Activated gamma-delta T cell treated with Interleukin-2 at 50 U/mL for 16 hours (primary cell): ENCODE measurements at regions not wholly inside any gene's neighbourhood (a gene's known extent, or its start where the extent isn't known, plus 50 kb on each side); places are given as distances from the start of the nearest gene placed in this dataset.

Experiments
- DNase-seq: peaks from one replicate; pipeline ENCODE4 v3.0.0-alpha.2; 2020

DNA sequence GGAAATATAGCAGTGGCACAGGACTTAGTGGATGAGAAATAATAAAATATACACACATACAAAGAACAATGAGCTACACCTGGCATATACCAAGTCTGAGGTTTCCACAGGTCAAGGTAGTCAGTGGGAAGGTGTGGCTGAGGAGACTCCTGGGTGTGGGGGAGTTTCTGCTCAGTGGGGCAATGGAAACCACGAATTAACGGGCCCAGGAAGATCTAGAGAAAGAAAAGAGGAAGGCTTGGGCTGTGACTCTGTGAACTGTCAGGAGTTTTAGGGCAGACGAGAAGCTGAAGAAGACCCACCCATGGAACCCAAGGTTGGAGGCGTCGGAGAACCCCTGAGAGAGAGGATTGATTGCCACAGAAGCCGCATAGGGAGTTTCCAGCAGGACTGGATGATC, 196.5 kb downstream of the HERPUD2 start:
- DNase-seq, result no peak

DNA sequence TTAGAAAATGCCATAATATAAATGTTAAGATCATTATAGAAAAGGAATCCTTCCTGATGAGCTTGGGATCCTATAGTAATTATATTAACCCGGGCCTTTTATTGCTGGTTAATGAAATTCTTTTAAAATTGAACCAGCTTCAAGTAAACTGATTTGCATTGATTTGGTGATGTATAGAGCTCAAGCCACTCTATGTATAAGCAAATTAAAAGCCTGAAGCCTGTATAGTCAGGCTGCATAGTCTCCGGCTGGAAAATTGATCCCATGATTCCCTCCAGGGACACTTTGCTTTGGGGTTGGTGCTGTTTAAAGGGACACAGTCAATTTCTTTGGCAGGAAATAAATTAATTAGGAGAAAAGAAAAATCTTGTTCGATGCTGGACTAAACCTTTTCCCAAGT, 199.1 kb downstream of the HERPUD2 start:
- DNase-seq, result no peak

DNA sequence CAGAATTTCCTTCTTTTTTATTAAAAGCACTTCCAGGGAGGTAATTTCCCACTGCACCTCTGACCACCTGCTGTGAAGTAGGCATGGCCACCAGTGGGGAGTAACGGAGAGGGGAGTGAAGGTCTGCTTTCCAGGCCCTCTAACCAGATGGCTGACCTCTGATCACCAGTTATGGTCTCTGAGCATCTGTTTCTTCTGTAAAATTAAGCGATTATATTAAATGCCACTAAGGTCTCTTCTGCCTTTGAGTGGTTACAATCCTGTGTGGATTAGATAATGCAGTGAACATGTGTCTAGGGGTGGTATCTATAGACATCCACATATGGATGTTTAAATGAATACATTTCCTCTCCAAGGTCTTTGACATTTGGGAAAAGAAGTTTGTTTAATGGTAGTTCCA, 199.6 kb downstream of the HERPUD2 start:
- no peak for DNase-seq

DNA sequence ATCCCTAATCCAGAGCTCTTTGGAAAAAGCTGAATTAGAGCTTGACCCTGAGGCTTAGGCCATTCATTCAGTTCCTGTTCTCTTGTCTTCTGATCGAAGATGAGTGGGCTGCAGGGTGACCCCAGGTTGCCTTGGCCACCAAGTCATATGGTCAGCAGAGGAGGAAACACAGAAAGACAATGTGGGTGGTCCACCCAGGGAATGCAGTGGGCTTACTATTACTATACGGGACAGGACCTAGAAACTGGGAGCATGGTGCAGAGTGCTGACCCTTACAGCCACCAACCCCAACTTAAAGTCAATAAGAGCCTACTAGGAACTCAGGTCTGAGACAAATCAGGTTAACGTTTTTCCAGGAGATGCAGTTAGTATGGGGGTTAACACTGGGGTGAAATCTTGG, 200.5 kb downstream of the HERPUD2 start:
- DNase-seq, result no peak

DNA sequence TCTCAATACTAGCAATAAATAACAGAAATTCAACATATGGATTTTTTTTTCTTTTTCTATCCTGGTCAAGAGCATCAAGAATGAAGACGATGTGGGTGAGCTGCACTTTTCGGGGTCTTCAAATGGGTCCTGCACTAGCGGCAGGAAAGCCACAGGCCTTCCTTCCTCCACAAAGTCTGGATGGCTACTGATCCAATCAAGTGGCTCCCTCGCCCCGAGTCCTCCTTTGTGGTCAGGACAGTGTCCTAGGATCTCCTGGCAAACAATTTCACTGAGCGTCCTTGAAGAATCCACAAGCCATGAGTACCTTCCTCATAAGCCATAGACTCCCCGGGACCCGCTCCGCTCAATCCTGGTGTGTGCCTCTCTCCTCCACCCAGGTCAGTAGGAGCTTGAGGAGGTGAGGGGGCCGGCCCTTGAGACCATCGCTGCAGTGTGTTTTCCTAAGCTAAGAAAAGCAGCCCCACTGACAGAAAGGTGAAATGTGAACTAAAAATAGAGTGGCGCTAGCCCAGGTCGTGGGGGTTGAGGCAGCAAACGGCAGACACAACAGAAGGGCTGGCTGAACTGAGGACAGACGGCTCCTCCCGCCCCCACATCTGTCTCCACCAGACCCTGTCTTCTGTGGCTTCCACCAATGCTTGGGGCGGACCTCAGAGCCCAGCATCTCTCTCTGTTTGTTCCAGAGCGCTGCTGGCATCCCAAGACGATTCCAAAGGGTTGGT, 202.3 kb downstream of the HERPUD2 start:
- no peak for DNase-seq

DNA sequence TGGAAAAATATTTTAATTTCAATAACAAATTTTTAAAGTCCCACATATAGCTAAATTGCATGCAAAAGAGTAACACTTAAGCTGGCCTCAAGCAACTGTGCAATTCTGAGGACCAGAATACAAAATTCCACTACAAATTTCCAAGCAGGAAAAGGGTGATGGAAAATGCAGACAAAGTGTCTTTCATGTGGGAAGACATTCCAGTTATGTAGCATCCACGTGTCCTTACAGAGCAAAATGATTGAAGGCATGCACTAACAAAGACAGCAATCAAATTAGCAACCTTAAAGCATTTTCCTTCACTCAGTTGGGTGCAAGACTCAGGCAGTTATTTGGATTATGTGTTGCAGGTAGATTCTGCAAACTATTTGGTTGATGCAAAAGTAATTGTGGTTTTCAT, 203.7 kb downstream of the HERPUD2 start:
- DNase-seq, result no peak

DNA sequence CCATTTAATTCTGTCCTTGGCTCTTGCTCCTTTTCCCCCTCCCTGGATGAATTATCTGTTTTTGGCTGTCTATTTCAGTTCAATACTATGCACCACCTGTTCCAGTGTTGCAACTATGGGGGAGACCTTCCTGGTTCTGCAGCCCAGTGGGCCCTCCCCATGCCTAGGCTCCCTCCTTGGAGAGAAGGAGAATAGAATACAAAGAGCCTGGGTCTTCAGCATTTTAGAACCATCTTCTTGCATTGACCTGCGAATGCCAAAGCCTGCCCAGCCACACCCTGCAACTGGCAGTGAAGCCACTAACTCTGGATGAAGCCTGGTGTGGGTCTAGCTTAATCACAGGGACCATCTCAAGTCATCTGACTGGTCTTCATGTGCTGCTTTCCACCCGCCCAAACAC, 207.1 kb downstream of the HERPUD2 start:
- no peak for DNase-seq

DNA sequence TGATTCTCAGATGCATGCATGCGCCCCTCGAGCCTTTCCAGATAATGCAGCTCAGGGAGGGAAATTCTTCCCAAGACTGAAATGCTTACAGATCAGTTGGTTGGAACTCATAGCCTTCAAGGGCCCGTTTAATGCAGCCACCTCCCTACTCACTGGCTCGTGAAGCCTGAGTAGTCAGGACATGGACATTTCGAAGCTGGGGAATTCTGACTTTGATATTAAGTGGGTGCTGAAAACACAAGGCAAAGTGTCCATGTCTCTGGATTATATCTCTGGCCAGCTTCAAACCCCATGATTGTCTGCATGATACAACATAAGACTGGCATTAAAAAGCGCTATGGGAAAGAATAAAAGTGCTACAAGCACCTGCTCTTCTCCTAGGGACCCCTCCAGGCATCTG, 207.5 kb downstream of the HERPUD2 start:
- DNase-seq, result no peak

DNA sequence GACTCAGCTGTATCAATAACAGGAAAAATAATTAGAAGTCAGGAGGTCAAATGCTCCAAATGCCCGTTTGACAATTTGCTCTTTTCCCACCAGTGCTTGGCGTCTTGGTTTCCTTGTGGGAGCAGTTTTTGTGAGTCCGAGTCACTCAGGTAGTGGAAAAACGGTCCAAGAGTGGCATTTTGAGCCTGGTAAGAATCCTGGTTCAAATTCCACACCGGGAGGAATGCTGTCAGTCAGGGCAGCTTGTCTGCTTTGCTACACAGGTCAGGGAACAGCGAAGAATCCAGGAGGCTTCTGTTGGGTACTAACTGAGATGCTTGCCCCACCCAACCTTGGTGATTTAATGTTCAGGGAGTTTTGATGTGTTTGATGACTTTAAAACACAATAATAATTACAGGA, 209.5 kb downstream of the HERPUD2 start:
- no peak for DNase-seq

DNA sequence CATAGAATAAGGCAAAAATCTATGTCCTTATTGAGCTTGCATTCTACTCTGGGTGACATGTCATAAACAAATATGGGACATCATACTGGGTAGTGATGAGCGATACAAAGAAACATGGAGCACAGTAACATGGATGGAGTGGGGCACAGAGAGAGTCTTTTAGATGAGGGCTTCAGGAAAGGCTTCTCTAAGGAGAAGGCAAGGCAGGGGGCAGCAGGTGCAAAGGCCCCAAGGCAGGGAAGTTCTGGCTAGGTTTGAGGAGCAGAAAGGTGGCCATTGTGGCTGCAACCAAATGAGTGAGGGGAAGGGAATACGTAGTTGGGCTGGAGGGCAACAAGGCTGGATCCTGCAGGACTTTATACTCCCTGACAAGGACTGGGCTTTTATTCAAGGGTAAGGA, 211.4 kb downstream of the HERPUD2 start:
- no peak for DNase-seq

DNA sequence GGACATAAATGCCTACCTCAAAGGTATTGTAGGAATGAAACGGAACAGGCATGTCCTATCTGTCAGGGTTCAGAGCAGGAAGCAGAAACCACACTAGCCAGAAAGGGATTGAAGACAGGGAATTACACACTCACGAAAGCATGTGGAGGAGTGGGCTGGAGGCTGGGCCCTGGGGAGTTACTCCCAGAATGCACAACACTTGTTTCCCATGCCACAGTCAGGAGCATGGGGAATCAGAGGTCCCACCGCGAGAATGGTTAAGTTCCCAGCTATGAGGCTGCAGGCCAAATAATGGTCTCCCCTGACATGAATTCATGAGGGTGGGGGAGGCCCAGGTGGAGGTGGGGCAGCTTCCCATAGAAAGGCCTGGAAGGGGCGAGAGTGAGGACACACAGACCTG, 212.7 kb downstream of the HERPUD2 start:
- DNase-seq, result no peak

DNA sequence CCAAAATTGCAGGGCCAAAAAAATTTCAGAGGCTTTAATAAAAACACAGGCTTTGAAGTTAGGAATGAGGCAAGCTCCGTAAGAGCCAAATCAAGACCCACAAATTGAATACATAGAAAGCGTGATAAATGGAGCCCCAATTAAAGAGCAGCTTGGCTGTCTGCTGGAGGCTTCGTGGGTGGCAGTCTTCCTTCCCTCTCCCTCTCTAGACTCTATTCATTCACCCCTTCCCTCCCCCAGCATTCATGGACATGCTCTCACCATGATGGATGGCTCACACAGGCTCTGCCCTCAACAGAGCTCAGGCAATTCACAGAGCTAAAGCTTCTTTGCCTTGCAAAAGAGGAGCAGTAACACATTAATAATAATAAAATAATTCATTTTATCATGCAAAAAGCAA, 214.1 kb downstream of the HERPUD2 start:
- DNase-seq, result no peak

DNA sequence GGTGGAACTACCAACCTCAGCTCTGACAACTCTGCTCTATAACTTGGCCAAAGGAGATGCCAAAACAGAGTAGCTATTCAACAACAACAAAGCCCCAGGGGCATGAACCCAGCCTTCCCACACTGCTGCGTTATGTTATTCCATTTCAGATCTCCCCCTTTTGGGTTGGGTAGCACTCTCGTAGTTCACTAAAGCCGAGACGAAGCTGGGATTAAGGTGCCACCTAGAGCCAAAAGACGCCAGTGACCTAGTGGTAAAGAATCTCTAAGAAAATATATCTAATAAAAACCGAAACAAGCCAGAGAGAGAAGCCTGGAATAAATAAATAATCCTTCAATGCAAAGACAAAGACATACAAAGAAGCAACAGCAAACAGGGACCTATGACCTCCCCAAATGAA, 217.3 kb downstream of the HERPUD2 start:
- no peak for DNase-seq

DNA sequence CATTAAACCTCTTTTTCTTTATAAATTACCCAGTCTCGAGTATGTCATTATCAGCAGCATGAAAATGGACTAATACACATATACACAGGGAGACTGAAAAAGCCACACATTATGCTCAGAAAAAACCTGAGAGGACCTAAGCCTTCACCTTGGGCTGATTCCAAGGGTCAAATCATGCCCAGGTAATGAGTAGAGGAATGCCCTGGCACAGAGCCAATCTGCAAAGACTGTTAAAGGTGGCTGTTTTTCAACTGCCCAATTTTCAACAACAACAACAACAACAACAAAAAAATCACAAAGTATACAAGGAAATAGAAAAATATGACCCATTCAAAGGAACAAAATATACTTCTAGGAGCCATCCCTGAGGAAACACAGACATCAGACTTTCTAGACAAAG, 220.2 kb upstream of the TBX20 start:
- DNase-seq, result no peak

DNA sequence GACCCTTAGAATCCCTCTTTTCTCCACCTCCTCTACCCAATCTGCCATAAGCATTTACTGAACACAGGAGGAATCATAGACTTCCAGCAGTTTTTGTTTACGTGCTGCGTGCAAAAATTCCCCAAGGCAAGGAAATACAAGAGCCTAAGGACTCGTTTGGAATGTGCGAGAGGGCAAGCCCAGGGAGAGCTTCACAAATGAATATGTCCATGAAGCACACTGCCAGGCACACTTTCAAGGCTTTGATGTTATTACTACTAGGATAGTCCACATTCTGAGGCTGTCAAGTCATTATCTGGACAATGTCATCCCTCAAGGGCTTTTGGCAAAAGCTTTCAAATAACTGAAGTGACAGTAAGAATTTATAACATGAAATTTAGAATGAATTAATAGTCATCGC, 214.7 kb upstream of the TBX20 start:
- DNase-seq, result no peak

DNA sequence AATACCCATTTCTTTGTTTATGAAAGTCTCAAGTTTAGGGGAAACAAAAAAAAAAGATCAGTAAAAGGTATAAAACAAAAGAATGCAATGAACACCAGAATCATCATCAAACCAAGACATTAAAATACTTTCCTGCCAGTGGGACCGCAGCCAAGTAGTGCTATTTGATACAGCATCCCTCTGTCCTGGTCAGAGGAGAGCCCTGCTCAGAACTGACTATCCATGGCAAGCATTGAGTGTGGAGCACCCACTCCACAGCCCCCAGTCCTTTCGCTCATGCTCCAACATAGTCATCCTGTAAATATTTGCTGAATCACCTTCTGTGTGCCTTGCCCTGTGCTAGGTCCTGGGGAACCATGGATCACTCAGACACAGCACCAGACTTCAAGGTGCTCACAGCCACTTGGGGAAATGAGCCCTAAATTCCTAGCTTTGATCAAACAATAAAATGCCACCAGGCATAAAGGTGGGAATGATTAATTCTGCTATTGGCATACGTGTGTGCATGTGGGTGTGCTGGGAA, 213.6 kb upstream of the TBX20 start:
- DNase-seq, result no peak

DNA sequence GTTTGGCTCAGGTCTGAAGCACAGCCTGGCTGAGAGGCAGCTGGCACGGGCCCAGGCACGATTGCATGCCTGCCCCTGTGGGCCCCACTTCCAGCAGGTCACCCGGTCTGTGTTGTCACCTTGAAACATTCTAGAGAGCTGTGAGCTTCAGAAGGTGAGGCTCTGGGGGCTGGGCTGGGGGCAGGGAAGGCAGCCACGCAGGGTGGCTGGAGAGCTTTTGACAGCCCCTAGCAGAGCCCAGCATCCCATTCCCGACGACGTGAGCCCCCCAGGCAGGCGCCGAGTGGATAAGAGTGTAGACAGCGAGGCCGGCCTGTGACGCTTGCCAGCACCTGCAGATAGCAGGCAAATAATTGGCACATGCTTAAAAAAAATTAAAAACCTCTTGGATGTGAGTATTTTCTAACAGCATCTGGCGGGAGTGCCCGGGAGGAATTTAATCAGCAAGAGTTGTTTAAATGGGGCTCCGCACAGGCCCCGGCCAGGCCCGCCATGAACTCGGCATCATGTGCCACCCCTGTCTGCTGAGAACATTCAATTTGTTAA, 212.0 kb upstream of the TBX20 start:
- no peak for DNase-seq

DNA sequence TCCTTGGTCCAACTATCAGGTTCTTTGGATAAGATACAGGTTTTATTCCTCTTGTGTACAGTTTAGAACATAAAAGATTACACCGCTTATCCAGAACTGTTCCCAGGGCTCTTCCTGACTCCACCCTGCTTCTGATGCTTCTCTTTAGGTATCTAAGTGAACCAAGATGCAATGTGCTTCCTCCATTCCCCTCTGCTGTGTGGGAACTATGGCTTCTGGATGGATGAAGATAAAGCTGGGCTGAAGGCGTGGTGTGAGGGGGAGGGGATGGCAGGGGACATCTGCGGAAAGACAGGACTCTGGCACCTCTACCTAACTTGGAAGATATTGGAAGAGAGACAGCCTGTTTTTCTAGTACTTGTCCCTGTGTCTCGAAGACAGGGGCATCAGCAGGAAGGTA, 209.9 kb upstream of the TBX20 start:
- DNase-seq, result no peak

DNA sequence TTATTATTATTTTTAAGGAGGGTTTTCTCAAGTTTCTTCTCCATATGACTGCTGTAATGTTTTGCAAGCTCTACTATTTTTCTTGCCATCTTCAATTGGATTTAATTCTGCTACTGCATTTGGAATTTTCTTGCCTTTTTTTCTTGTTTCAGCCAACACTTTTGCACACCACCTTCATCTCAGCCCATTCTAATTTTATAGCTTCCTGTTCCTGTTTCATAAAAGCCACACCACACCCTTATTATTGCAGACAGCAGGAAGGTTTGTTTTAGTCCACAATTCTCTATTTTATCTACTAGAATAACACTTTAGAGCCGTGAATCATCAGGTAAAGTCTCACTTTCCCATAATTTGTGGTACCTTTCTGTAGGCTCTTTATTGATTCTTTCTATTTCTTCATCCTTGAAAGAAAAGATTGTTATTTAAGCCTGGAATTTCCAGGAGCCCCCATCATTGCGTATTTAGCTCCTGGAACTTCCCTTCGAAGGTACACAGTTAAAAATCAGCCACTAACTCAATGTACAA, 209.3 kb upstream of the TBX20 start:
- DNase-seq, result no peak

DNA sequence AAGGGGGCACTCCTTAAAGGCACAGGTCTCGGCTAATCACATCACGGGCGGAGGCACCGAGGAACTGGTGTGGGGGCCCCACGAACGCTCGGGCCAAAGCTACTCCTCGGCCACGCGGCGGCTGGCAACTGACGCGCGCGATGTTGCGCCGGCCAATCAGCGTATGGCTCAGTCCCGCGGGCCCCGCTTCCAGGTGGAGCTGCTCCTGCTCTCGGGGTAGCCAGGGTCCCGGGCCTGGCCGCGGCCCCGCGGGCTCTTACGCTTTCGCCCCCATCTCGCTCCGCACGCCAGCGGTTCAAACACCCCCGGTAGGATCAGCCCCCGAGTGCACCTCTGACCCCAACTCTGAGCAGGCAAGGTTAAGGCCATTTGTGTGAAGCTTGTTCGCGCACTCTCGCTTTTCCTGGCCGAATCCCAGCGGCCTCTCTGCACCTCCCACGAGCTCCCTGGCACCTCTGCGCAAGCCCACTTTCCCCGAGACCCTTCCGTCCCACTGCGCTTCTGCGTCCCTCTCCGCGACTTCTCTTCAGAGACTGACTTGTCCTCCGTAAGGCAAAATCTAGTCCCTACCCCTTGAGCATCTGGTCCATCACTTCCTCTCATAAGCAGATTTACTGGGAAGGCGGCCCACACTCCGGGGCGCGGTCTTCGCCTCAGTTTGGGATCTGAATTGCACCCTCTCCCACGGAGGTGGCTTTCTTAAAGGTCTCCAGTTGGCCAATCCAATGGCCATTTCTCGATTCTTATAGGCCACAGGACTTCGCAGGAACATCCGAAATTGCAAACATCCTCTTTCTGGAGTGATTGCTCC, 200.9 kb upstream of the TBX20 start:
- no peak for DNase-seq

DNA sequence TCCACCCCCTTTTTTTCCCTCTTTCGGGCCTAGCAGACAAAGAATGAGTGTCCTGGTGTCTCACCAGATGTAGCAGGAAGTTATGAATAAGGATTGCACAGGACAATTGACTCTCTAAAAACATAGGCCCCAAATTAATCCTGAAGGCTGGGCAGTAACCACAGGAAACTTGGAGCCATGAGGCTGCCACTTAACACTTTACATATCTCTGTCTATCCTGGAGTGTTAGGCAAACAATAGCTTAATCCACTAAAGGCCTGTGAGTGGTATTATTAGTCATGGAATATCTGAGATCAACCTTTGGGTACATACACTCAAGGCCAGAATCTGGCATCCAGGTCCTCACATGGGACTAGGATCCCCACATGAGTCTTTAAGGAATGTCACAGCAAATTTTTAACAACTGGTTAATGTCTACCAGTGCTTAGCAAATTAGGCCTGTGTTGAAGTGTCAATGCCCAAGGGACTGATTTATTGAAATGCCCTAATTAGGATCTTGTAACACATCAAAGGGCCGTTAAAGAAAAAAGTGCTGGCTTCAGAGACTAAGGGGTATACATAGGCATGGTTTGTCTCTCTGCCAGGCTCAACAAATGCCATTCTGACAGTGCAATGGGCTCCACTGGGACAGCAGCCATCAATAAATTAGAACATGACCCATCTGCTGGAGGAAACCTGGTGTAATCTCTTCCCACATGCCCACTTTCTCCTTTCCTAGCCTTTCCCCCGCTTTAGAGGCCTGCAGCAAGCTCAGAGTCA, 196.7 kb upstream of the TBX20 start:
- DNase-seq, result no peak

DNA sequence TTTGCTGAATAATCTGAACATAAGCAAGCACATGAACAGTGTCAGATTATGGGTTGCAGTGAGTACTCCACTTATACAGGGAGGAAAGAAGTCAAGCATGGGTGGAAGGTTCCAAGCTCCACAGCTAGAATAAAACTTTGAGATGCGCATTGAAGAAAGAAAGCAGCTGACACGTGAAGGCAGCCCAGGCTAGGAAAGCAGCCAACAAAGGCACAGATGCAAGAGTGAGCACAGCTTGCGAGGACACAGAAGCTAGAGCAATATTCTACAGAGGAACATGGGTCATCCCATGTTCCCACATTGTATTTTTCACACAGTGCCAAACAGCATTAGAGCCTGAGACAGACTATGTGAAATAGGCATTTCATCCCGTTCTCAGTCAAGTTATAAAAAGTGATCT, 194.6 kb upstream of the TBX20 start:
- DNase-seq, result no peak

DNA sequence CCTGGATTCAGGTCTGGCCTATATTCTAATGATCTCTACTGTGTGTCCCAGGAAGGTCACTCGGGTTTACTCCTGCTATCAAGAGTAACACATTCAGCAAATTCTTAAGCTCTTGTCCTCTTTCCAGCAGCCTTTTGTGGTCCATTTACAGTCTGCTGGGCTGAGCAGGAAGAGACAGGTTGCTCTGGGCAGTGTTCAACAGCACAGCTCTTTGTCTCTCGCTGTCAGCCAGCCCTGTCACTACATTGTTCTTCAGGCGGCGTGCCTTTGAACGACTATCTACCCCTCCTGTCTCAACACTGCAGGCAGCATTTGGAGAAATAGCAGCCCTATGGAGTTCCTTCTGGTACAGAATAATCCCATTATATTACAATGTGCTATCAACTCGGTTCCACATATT, 192.2 kb upstream of the TBX20 start:
- no peak for DNase-seq
